ENCODE measurements at regions not wholly inside any gene's neighbourhood (a gene's known extent, or its start where the extent isn't known, plus 50 kb on each side); places are given as distances from the start of the nearest gene placed in this dataset.

DNA sequence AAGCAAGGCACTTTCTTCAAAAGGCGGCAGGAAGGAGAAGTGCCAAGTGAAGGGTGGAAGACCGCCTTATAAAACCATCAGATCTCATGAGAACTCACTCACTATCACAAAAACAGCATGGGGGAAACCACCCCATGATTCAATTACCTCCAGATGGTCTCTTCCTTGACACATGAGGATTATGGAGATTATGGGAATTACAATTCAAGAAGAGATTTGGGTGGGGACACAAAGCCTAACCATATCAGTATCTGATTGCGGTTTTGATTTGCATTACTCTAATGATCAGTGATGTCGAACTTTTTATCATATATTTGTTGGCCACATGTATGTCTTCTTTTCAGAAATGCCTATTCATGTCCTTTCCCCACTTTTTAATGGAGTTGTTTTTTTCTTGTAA is 549.3 kb upstream of the IL12A start:
- in situ Hi-C loops (cut with HindIII; ENCODE audit: low sequenced_read_pairs): no loop called here

DNA sequence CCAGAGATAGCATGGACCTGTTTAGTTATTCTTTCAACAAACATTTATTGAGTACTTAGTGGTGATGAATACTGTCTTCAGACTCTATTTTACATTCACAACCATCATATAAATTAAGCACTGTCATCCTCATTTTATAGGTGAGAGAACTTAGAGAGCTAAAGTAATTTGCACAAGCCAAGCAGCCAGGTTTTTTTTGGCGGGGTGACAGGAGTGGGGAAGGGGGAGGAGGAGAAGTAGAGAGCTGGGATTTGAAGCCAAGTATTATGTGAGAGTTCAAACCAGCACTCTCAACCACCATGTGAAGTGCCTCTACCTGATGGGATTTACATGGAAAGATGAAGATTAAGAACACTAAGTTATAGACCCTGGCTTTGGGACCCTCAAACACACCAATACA is 547.4 kb upstream of the IL12A start:
- in situ Hi-C loops (cut with HindIII; ENCODE audit: low sequenced_read_pairs): no loop called here

DNA sequence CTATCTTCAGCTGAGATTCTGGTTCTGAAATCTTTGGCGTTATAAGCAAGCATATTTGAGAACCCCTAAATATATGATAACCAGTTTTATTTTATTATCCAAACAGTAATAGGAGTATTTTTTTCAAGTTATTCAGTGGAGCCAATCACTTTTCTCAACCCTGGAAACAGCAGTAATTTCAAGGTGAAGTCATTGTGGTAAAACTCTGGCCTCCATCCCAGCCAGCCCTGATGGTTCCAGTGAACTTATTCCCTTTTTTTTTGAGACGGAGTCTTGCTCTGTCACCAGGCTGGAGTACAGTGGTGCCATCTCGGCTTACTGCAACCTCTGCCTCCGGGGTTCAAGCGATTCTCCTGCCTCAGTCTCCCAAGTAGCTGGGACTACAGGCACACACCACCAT is 545.4 kb upstream of the IL12A start:
- in situ Hi-C loops (cut with HindIII; ENCODE audit: low sequenced_read_pairs): no loop called here

DNA sequence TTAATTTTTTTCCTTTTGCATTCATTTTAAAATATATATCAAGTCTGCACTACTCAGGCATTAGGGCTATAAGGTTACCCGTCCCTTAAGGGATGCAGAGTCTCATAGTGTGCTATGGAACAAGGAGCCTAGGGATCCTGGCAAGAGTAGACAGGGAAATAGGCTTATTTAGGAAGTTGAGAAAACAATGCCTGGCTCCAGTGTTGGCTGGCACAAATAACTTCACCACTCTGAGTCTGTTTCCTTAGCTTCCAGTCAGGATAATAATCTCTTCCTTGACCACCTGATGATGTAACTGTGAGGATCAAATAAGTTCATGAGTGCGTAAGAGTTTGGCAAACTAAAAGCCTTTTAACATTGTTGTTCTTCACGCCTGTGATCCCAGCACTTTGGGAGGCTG is 540.8 kb upstream of the IL12A start:
- in situ Hi-C loops (cut with HindIII; ENCODE audit: low sequenced_read_pairs): no loop called here

DNA sequence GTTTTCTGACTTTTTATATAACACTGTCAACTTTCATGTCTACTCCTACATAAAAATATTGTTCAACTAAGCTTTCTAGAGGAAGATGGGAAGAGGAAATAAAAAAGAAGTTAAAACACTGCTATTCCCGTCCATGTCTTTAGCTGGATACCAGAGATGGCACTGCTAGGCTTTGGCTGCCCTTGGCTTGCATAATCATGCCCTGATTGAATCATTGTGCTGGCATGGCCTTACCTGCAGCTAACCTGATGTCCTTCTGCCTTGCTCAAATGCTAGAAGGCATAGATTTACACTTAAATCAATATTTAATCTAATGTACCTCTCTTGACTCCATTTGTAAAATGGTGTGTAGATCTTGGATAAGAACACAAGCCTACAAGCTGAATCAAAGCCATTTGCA is 539.7 kb upstream of the IL12A start:
- in situ Hi-C loops (cut with HindIII; ENCODE audit: low sequenced_read_pairs): no loop called here

DNA sequence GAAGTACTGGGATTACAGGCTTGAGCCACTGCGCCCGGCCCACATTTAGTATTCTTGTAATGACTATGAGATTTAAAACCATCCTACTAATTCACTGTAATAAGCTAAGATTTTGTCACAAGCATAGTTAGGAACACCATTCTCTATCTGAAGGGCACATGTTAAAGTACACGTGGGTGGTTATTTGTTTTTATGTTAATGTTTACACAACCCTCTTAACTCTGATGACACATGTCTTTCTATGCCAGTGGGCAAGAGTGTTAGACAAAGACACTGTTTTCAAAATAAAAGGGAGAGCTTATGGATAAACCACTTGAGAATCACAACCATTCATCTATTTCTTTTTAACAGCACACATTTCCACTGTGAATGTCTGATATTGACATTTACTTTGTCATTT is 537.6 kb upstream of the IL12A start:
- in situ Hi-C loops (cut with HindIII; ENCODE audit: low sequenced_read_pairs): no loop called here

DNA sequence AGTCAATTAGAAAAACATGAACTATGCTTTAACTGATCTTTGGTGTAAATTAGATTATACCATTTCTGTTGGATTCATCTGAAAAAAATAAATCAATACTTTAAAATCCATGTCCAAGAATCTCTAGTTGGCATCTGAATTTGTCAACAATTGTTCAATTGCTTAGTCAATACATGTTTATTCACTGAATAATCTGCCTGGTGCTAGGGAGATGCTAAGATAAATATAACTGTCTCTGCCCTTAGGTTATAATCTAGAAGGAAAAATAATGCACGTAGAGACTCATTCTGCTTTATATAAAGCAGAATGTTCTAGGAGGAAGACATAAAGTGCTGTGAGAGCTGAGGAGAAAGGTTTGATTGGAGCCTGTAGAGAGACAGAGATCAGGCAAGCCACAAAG is 537.2 kb upstream of the IL12A start:
- in situ Hi-C loops (cut with HindIII; ENCODE audit: low sequenced_read_pairs): no loop called here

DNA sequence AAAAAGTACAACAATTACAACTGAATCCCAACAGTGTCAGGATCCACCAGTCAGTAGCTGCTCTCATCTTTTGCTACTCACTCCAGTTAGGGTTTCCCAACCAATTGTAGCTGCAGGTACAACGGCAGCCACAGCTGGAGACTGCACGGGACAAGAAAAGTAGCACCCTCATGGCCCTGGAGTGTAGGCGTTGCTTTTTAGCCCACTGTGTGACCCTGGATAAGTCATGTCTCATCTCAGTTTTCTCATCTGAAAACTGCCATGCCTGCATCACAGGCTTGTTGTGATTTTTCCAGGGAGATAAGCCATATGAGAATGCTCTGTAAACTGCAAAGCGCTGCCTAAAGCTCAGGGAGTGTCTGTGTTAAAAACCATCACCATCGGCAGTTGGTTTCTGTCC is 535.6 kb upstream of the IL12A start:
- in situ Hi-C loops (cut with HindIII; ENCODE audit: low sequenced_read_pairs): no loop called here

DNA sequence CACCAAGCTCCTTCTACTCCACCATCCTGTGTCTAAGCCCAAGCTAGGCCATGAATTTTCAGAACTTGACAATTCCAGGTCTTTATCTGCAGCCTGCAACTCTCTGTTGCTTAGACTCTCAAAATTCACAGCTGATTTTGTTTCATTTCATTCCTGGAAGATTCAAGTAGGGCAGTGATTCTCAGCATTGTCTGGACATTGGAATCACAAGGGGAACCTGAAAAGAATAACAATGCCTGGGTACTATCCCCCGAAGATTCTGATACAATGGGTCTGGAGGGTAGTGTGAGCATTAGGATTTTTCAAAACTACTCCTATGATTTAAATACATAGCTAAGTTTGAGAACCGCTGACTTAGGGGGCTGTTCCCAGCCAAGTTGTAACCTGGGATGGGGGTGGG is 534.7 kb upstream of the IL12A start:
- in situ Hi-C loops (cut with HindIII; ENCODE audit: low sequenced_read_pairs): no loop called here

DNA sequence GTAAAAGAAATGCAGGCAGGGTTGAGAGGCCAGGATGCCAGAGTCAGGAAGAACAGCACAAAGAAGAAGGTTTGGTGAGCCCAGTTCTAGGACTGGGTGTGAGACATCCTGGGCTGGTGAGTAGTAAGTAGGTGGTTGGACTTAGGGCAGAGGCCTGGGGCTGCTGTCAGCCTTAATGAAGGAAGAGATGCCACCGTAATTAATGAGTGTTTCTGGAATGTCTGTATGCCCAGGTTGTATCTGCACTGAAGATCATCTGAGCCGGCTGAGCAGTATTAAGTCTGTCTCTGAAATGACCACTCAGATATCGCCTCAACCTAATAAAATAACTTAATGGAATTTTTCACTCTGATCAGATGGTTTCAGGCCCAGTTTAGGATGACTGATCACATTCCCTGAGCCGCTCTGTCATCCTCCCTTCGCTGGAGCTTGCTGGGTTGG is 532.9 kb upstream of the IL12A start:
- in situ Hi-C loops (cut with HindIII; ENCODE audit: low sequenced_read_pairs): no loop called here

DNA sequence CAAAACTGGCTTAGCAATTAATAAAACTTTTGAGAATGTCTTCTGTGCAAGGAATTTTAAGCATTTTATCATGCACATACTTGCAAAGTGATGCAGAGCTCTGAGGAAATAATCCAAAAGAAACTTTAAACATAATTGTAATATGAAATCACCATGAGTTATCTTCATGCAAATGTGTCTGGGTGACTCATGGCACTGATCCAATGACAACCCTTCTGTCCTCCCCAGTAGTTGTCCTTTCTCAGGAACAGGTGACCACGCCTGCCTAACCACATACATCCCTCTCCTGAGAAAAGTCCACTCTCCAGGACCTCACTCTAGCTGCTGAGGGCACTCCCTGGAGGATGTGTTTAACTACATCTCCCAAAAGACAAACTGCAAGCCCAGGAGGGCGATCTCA is 530.6 kb upstream of the IL12A start:
- in situ Hi-C loops (cut with HindIII; ENCODE audit: low sequenced_read_pairs): no loop called here

DNA sequence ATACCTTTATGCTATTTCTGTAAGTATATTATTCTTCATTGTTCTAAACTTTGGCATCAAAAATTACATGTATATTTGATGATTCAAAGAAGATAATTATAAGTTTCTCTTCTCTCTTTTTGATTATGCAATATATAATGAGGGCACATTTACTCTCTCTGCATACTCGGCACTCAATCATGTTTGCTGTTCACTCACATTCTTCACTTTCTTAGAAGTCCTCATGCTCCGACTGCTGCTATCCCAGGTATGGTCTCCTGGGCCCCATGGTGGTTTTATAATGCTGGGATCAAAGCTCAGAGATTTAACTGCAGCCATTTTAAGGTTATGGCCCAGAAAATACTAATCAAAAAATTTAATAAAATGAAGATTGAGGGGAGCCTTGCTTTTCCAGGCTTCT is 529.7 kb upstream of the IL12A start:
- in situ Hi-C loops (cut with HindIII; ENCODE audit: low sequenced_read_pairs): no loop called here

DNA sequence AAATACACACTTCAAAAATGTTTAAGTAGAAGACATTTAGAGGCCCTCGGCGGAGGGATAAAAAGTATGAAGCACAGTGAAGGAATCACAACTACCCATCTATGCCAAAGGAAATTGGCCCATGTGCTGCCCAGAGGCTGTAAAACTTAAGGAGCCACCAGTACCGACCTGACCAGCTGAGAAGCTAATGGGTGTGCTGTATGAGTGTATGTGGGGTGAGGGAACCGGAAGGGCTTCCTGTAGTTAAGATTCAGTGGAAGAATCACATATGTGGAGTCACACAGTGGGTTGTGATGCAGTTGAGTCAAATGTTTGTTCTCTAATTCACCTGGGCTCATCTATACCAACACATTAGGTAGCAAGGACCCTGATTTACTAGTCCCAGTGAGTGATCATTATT is 516.0 kb upstream of the IL12A start:
- in situ Hi-C loops (cut with HindIII; ENCODE audit: low sequenced_read_pairs): loop anchor here (5.0 kb wide), 1 partner anchor 55 kb away; no protein-coding TSS in a partner anchor

DNA sequence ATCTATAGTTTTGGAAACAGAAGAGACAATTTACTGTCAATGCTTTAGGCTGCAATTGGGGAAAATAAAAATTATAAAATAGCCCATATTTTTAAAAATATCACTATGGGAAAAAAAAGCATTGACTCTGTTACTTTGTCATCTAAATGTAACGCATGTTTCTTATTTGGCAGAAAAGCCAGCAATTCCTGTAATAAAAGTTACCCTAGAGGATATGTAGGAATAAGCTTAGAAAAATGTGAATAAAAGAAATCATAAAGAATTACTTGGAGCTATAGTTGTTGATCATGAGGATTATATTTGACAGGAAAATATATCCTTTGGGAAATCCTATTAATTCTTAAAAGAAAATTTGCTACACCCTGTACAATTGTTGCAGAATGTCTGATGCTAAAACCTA is 515.4 kb upstream of the IL12A start:
- in situ Hi-C loops (cut with HindIII; ENCODE audit: low sequenced_read_pairs): loop anchor here (5.0 kb wide), 1 partner anchor 54 kb away; no protein-coding TSS in a partner anchor

DNA sequence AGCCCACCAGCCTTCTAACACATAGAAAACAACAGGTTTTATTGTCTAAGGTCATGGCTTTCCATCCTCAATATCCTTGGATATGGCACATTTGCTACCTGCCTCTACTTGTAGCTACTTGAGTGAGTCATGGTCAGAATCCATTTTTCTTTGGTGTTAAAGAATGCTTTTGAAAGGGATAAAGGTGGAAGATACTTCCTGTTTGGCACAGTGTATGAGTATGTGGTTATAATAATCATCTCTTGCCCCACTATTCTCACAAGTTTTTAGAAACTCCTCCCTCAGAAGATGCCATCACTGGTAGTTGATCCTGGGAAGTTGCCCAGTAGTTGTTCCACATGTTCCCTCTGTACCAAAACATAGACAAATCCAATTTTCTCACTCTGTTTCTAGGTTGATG is 508.6 kb upstream of the IL12A start:
- in situ Hi-C loops (cut with HindIII; ENCODE audit: low sequenced_read_pairs): no loop called here

DNA sequence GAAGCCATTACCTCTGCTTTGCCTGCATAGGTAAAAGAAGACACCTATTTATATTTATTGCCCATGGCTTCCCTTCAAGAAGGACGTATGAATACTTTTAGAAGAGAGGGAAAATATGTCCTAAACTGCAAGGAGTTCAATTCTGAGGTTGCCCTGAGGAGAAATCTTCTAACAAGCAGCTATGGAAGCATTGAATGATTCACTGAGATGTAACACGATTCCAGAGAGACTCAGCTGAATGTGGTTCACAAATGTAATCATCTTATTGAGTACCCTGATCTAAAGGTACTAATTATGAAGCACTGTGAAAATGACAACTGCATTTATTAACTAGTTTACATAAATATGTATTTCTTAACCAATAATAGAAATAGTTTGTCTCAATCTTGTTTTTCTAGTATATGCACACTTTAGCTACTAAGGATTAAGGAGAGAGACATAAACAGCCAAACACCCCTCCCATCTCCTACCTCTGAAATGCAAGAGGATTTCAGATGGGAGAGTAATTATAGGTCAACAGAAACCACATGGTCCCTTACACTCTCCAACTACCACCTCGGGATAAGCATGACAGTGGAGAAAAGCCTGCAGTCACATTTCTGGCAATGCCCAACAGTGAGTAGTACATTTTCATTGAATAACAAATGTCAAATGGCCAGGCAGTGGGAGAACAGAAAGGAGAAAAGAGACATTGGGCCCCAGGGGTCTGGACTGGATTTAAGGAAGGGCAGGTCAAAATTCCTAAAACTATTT is 506.2 kb upstream of the IL12A start:
- in situ Hi-C loops (cut with HindIII; ENCODE audit: low sequenced_read_pairs): no loop called here

DNA sequence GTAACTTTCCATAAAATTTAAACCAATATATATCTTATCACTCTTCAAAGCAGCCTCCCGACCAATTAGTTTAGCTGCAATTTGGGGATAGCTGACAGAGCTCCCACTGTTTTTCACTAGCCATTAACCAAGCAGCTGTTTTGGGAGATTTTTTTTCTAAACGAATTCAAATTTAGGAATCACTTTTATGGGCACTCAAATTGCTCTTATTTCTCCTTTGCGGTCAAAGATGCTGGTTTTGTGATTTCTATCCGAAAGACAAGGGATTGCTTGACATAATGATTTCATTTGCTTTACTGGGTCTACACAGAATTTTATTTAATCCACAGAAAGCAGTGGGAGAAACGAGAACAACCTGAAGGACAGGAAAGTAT is 505.7 kb upstream of the IL12A start:
- in situ Hi-C loops (cut with HindIII; ENCODE audit: low sequenced_read_pairs): no loop called here

DNA sequence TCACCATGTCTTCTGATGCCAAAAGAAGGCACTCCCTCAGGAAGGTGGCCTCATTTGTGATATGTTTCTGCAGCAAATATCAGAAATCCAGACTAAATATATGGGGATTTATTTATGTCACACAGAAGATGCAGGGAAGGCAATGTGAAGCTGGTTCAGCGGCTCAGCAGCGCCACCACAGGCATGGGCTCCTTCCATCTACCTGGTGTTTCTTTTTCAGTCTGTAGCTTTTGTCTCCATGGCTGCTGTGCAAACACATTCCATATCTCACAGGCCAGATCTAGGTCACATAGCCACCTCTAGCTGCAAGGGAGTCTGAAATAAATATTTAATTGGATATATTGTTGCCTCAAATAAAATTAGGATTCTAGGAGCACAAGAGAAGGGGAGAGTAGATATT is 502.1 kb upstream of the IL12A start:
- in situ Hi-C loops (cut with HindIII; ENCODE audit: low sequenced_read_pairs): no loop called here

DNA sequence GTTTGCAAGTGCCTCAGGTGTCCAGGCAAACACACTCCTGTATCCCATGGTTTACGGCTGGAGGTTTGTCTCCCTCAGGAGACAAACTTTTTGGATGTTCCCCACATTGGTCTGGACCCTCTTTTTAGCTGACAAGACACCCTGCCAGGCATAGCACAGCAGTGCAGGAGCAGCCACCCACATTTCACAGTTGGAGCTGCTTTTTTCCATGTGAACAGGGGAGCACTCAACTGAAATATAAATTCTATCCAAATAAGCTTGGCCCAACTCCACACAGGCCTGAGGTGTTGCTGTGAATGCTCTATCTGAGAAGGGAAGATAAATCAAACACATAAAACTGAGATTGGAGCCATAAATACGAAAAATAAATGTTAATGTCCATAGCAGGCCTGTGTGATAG is 501.3 kb upstream of the IL12A start:
- in situ Hi-C loops (cut with HindIII; ENCODE audit: low sequenced_read_pairs): no loop called here

DNA sequence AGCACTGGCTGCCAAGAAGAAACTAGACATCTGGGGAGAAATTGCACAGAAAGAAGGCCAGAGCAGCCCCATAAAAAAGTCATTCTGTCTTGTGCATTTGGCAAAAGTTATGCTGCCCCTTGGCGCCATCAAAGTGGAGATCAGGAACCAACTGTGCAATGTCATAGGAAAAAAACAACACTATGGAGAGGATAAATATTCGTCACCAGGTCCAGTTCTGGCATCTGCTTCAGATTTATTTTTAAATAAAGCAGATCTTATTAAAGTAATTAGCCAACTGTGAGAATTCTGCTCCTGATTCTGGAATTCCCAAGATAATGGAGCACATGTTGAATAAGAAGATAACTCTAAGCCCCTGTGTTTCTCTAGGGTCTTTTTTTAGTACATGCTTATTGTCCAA is 500.0 kb upstream of the IL12A start:
- in situ Hi-C loops (cut with HindIII; ENCODE audit: low sequenced_read_pairs): no loop called here

DNA sequence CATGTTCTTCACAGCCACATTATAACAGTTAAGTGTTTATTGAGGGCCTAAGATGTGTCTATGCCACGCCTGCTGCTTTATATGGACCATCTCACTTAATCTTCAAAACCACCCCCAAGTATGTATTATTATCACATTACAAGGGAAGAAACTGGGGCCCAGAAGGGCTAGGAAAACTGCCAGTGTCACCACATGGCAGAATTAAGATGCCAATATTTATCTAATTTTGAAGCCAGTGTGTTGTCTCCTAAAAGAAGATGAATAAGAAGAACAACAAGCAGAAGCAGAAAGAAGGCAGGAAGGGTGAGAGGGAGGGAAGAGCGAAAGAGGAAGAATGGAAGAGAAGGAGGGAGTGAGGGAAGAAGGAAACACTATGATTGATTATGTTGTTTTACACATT is 491.3 kb upstream of the IL12A start:
- in situ Hi-C loops (cut with HindIII; ENCODE audit: low sequenced_read_pairs): no loop called here

DNA sequence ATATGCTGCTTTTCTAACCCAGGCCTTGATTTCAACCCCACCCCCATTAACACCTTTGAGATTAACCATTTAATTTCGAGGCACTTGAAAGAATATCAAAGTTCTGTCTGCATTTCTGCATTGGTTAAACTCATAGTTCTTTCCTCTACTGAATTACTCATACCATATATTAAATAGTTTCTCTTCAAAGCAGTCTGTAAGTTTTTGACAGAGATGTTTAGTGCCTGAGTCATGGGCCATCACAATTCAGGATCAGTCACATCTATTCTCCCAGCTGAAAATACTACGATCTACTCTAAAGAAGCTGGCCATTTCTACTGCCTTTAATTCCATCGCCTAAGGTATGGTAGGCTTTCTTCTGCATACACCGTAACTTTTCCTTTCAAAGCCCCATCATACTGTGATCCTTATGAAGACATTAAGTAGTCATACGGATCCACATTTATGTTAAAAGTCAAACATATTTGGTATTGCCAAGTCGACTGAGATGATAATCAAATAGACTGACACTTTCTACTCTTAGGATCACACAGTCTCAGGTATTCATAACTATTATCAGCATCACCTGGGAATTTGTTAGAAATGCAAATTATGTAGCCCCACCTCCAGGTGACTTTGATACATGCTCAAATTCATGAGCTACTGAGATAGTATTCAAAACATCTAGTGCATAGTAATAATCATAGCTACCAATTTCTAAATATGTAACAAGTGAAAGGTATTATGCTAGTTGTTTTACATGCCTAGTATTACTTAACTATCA is 489.4 kb upstream of the IL12A start:
- in situ Hi-C loops (cut with HindIII; ENCODE audit: low sequenced_read_pairs): no loop called here

DNA sequence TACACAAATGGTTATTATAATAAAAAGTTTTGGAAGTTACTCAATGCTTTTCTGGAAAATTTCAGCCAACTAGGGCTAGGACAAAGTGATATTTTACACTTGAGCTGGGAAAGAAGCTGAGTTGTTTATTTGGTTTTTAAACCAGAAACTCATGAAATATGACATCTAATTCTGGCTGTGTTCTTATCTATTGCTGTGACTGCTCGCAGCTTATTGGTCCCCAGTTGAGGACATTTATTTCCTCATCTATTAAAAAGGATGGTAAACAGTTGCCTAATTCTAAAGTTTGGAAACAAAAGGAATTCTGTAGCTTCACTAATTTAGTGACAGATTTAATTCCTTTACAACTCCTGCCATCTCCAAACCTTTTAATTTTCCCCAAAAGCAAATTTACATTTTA is 487.6 kb upstream of the IL12A start:
- in situ Hi-C loops (cut with HindIII; ENCODE audit: low sequenced_read_pairs): no loop called here

All from endothelial cell of hepatic sinusoid (primary cell).